Keratinocyte (primary cell): ENCODE measurements at regions not wholly inside any gene's neighbourhood (a gene's known extent, or its start where the extent isn't known, plus 50 kb on each side); places are given as distances from the start of the nearest gene placed in this dataset.

Experiments used
- CTCF ChIP-seq, 3 experiments: IDR thresholded peaks in 1 of 3; conservative IDR thresholded peaks in 1 of 3; optimal IDR thresholded peaks in 1 of 3; 2 replicates in 2 of 3; 3 replicates in 1 of 3; pipeline versions ENCODE3 to v1.5.1; 2011; ENCODE audit warnings: low read length in 3 of 3, mild to moderate bottlenecking in 3 of 3, moderate library complexity in 2 of 3, control low read depth in 1 of 3, inconsistent platforms in 1 of 3; ENCODE audit not compliant: insufficient read depth in 2 of 3; ENCODE audit errors: extremely low read depth in 1 of 3
- EZH2 ChIP-seq: IDR thresholded peaks from one replicate; pipeline ENCODE4 v1.6.1; 2012; ENCODE audit warnings: inconsistent platforms, mild to moderate bottlenecking, low read length, moderate library complexity

DNA sequence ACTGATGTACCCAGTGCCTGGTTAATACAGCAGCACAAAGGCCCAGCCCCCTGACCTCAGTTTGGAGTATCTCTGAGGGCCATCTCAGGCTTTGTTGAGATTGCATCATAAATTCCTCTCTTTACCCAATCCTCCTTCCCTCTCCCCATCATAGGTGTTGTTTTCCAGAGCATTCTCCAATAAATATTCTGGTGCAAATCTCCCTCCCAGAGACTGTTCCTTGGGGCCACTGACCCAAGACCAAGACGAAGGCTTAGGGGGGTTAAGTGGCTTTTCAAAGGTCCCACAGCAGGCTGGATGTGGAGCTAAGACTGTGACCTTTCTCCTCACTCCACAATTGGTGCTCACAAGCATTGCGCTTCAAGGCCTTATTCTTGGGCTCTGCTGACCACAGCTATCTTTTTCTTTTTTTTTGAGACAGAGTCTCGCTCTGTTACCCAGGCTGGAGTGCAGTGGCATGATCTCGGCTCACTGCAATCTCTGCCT is 72.4 kb upstream of the ZMYND8 start:
- TF ChIP-seq CTCF (optimal IDR thresholded peaks at IDR 0.05 in 1 of 3, IDR thresholded peaks at IDR 0.05 in 1 of 3, conservative IDR thresholded peaks at IDR 0.05 in 1 of 3; ENCODE audit: extremely low read depth in 1 of 3, insufficient read depth in 2 of 3, low read length in 3 of 3) = no peak
- TF ChIP-seq EZH2 = no peak
